GM12892 (cell line): ENCODE measurements at regions not wholly inside any gene's neighbourhood (a gene's known extent, or its start where the extent isn't known, plus 50 kb on each side); places are given as distances from the start of the nearest gene placed in this dataset.

Experiments
- POLR2A ChIP-seq: IDR thresholded peaks from 2 replicates; pipeline ENCODE4 v1.6.1; 2011; ENCODE audit warnings: low read depth, low read length, control low read depth
- POLR2AphosphoS5 ChIP-seq: IDR thresholded peaks from 2 replicates; pipeline ENCODE4 v1.6.1; 2011; ENCODE audit warnings: low read depth, low read length, control low read depth

DNA sequence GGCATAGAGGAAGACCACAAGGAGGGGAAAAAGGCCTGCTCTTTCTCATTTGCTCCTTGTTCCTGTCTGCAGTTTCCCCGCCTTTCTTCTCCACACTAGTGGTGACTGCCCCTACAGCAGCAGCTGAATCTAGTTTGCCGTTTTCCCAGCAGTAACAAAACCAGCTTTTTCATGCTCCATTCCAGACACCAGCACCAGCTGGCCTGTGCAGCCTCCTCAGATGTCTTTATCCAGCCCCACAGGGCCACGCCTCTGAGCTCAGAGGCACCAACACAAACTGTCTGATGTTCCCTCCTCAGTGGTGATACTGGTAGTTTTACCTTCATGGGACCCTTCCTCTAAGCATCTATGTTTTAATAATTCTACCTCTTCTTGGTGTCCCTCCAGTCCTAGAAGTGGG, 70.4 kb upstream of the SLC24A3 start:
- no peak for TF ChIP-seq POLR2A
- no peak for TF ChIP-seq POLR2AphosphoS5
